T-helper 17 cell (primary cell): ENCODE measurements at regions not wholly inside any gene's neighbourhood (a gene's known extent, or its start where the extent isn't known, plus 50 kb on each side); places are given as distances from the start of the nearest gene placed in this dataset.

Source experiments
- ATAC-seq: fragments of 150-1000 bp; cut with Tn5 transposase; 2 replicates; pipeline ENCODE4 v1.10.0; 2021; ENCODE audit warnings: mild to moderate bottlenecking, moderate library complexity
- DNase-seq, 3 donors: peaks; one replicate each; pipeline versions ENCODE4 v3.0.0 to v3.0.0-alpha.2; 2020 to 2021
- H3K9me3 ChIP-seq: one replicate; pipeline ENCODE4 v1.7.0; 2013; ENCODE audit warnings: low read length, mild to moderate bottlenecking; ENCODE audit not compliant: control insufficient read depth, poor library complexity, severe bottlenecking
- H3K27ac Mint-ChIP-seq: one replicate; pipeline ENCODE4 v1.8.0; 2022; ENCODE audit warnings: mild to moderate bottlenecking, moderate library complexity, mixed read lengths
- H3K27me3 Mint-ChIP-seq: one replicate; pipeline ENCODE4 v1.8.0; 2022; ENCODE audit warnings: mixed read lengths
- H3K36me3 Mint-ChIP-seq: one replicate; pipeline ENCODE4 v1.8.0; 2022; ENCODE audit warnings: low read depth, mixed read lengths
- H3K4me1 Mint-ChIP-seq: one replicate; pipeline ENCODE4 v1.8.0; 2022; ENCODE audit warnings: mild to moderate bottlenecking, mixed read lengths
- H3K4me3 Mint-ChIP-seq: one replicate; pipeline ENCODE4 v1.8.0; 2022; ENCODE audit warnings: mild to moderate bottlenecking, moderate library complexity, mixed read lengths

- H3K4me1 Mint-ChIP-seq: no peaks in the 10 kb centered on the region
- H3K27ac Mint-ChIP-seq: no peak overlapping the region
- DNase-seq (no peak), ATAC-seq (no peak)
- no peaks in the 10 kb centered on the region for H3K9me3 ChIP-seq
- H3K27me3 Mint-ChIP-seq: no peaks in the 10 kb centered on the region
- H3K4me3 Mint-ChIP-seq: no peak overlapping the region
- H3K36me3 Mint-ChIP-seq: no peaks in the 10 kb centered on the region
These were observed 715.0 kb downstream of the FAM133A start for GRCh38 chrX:94389044-94389443.

GRCh38 chrX:94400488-94400887 is 726.5 kb downstream of the FAM133A start:
- DNase-seq (no peak), ATAC-seq (no peak)
- Mint-ChIP-seq H3K4me3 (no peak overlapping the region), H3K36me3 (no peaks in the 10 kb centered on the region), H3K27me3 (no peaks in the 10 kb centered on the region), H3K4me1 (no peaks in the 10 kb centered on the region), H3K27ac (no peak overlapping the region)
- no peaks in the 10 kb centered on the region for H3K9me3 ChIP-seq

GRCh38 chrX:94401426-94401825 is 727.4 kb downstream of the FAM133A start:
- Mint-ChIP-seq H3K27ac (no peak overlapping the region), H3K4me3 (no peak overlapping the region), H3K27me3 (no peaks in the 10 kb centered on the region), H3K4me1 (no peaks in the 10 kb centered on the region), H3K36me3 (no peaks in the 10 kb centered on the region)
- no peaks in the 10 kb centered on the region for H3K9me3 ChIP-seq
- ATAC-seq: no peak
- no peak for DNase-seq

GRCh38 chrX:94414746-94415145 is 740.7 kb downstream of the FAM133A start:
- no peaks in the 10 kb centered on the region for H3K27me3 Mint-ChIP-seq
- no peak overlapping the region for H3K27ac Mint-ChIP-seq
- H3K36me3 Mint-ChIP-seq: no peaks in the 10 kb centered on the region
- ATAC-seq (no peak), DNase-seq (no peak)
- H3K9me3 ChIP-seq: no peaks in the 10 kb centered on the region
- no peak overlapping the region for H3K4me3 Mint-ChIP-seq
- H3K4me1 Mint-ChIP-seq: no peaks in the 10 kb centered on the region

GRCh38 chrX:94418065-94418464 is 744.1 kb downstream of the FAM133A start:
- H3K27ac Mint-ChIP-seq: no peak overlapping the region
- DNase-seq: no peak
- no peak overlapping the region for H3K4me3 Mint-ChIP-seq
- H3K9me3 ChIP-seq: no peaks in the 10 kb centered on the region
- no peaks in the 10 kb centered on the region for H3K4me1 Mint-ChIP-seq
- H3K36me3 Mint-ChIP-seq: no peaks in the 10 kb centered on the region
- ATAC-seq: no peak
- H3K27me3 Mint-ChIP-seq: no peaks in the 10 kb centered on the region

GRCh38 chrX:94424456-94424855 is 750.5 kb downstream of the FAM133A start:
- H3K4me3 Mint-ChIP-seq: no peak overlapping the region
- no peak overlapping the region for H3K27ac Mint-ChIP-seq
- no peaks in the 10 kb centered on the region for H3K9me3 ChIP-seq
- no peaks in the 10 kb centered on the region for H3K27me3 Mint-ChIP-seq
- no peaks in the 10 kb centered on the region for H3K36me3 Mint-ChIP-seq
- no peaks in the 10 kb centered on the region for H3K4me1 Mint-ChIP-seq
- ATAC-seq (no peak), DNase-seq (no peak)

GRCh38 chrX:94430091-94430490 is 756.1 kb downstream of the FAM133A start:
- no peak for DNase-seq
- H3K36me3 Mint-ChIP-seq: no peaks in the 10 kb centered on the region
- no peaks in the 10 kb centered on the region for H3K9me3 ChIP-seq
- H3K27ac Mint-ChIP-seq: no peak overlapping the region
- ATAC-seq: no peak
- H3K4me3 Mint-ChIP-seq: no peak overlapping the region
- H3K4me1 Mint-ChIP-seq: no peaks in the 10 kb centered on the region
- H3K27me3 Mint-ChIP-seq: no peaks in the 10 kb centered on the region

GRCh38 chrX:94435799-94436198 is 761.8 kb downstream of the FAM133A start:
- Mint-ChIP-seq H3K36me3 (no peaks in the 10 kb centered on the region), H3K27ac (no peak overlapping the region), H3K4me3 (no peak overlapping the region), H3K27me3 (no peaks in the 10 kb centered on the region), H3K4me1 (no peaks in the 10 kb centered on the region)
- DNase-seq (no peak), ATAC-seq (no peak)
- no peaks in the 10 kb centered on the region for H3K9me3 ChIP-seq

GRCh38 chrX:94454159-94454558 is 780.2 kb downstream of the FAM133A start:
- Mint-ChIP-seq H3K27me3 (no peaks in the 10 kb centered on the region), H3K36me3 (no peaks in the 10 kb centered on the region), H3K4me3 (no peak overlapping the region), H3K27ac (no peak overlapping the region), H3K4me1 (no peaks in the 10 kb centered on the region)
- no peak for ATAC-seq
- no peaks in the 10 kb centered on the region for H3K9me3 ChIP-seq
- DNase-seq: no peak

GRCh38 chrX:94454606-94455005 is 780.6 kb downstream of the FAM133A start:
- H3K27me3 Mint-ChIP-seq: no peaks in the 10 kb centered on the region
- no peak for DNase-seq
- no peaks in the 10 kb centered on the region for H3K4me1 Mint-ChIP-seq
- no peaks in the 10 kb centered on the region for H3K36me3 Mint-ChIP-seq
- H3K9me3 ChIP-seq: no peaks in the 10 kb centered on the region
- H3K4me3 Mint-ChIP-seq: no peak overlapping the region
- no peak for ATAC-seq
- no peak overlapping the region for H3K27ac Mint-ChIP-seq

GRCh38 chrX:94455782-94456181 is 781.8 kb downstream of the FAM133A start:
- Mint-ChIP-seq H3K4me3 (no peak overlapping the region), H3K4me1 (no peaks in the 10 kb centered on the region), H3K27me3 (no peaks in the 10 kb centered on the region), H3K27ac (no peak overlapping the region), H3K36me3 (no peaks in the 10 kb centered on the region)
- no peaks in the 10 kb centered on the region for H3K9me3 ChIP-seq
- ATAC-seq (no peak), DNase-seq (no peak)

GRCh38 chrX:94492541-94492940 is 818.5 kb downstream of the FAM133A start:
- no peaks in the 10 kb centered on the region for H3K4me1 Mint-ChIP-seq
- no peak overlapping the region for H3K27ac Mint-ChIP-seq
- H3K27me3 Mint-ChIP-seq: no peaks in the 10 kb centered on the region
- ATAC-seq: no peak
- no peak for DNase-seq
- H3K4me3 Mint-ChIP-seq: no peak overlapping the region
- H3K36me3 Mint-ChIP-seq: no peaks in the 10 kb centered on the region
- H3K9me3 ChIP-seq: no peaks in the 10 kb centered on the region

GRCh38 chrX:94493405-94493804 is 819.4 kb downstream of the FAM133A start:
- no peak overlapping the region for H3K4me3 Mint-ChIP-seq
- no peaks in the 10 kb centered on the region for H3K4me1 Mint-ChIP-seq
- H3K36me3 Mint-ChIP-seq: no peaks in the 10 kb centered on the region
- ATAC-seq (no peak), DNase-seq (no peak)
- H3K27me3 Mint-ChIP-seq: no peaks in the 10 kb centered on the region
- no peak overlapping the region for H3K27ac Mint-ChIP-seq
- H3K9me3 ChIP-seq: no peaks in the 10 kb centered on the region

GRCh38 chrX:94511564-94511963 is 837.6 kb downstream of the FAM133A start:
- no peak overlapping the region for H3K27ac Mint-ChIP-seq
- DNase-seq (no peak), ATAC-seq (no peak)
- H3K4me3 Mint-ChIP-seq: no peak overlapping the region
- no peaks in the 10 kb centered on the region for H3K27me3 Mint-ChIP-seq
- no peaks in the 10 kb centered on the region for H3K4me1 Mint-ChIP-seq
- no peaks in the 10 kb centered on the region for H3K36me3 Mint-ChIP-seq
- peaks cover 4% of the 10 kb centered on the region for H3K9me3 ChIP-seq

GRCh38 chrX:94515009-94515408 is 841.0 kb downstream of the FAM133A start:
- H3K27me3 Mint-ChIP-seq: no peaks in the 10 kb centered on the region
- H3K9me3 ChIP-seq: peaks cover 4% of the 10 kb centered on the region
- ATAC-seq: no peak
- H3K4me3 Mint-ChIP-seq: no peak overlapping the region
- no peaks in the 10 kb centered on the region for H3K4me1 Mint-ChIP-seq
- no peak for DNase-seq
- no peak overlapping the region for H3K27ac Mint-ChIP-seq
- no peaks in the 10 kb centered on the region for H3K36me3 Mint-ChIP-seq
